ENCODE measurements at regions not wholly inside any gene's neighbourhood (a gene's known extent, or its start where the extent isn't known, plus 50 kb on each side); places are given as distances from the start of the nearest gene placed in this dataset.
A peak's percentile ranks its signal among the peaks of the same experiment; 100 is the strongest.

GRCh38 chr3:72102112-72102616 is 317.2 kb upstream of the PROK2 start:
- DNase-seq (ENCODE audit: low spot score): no peak
- TF ChIP-seq, protein P1, sequence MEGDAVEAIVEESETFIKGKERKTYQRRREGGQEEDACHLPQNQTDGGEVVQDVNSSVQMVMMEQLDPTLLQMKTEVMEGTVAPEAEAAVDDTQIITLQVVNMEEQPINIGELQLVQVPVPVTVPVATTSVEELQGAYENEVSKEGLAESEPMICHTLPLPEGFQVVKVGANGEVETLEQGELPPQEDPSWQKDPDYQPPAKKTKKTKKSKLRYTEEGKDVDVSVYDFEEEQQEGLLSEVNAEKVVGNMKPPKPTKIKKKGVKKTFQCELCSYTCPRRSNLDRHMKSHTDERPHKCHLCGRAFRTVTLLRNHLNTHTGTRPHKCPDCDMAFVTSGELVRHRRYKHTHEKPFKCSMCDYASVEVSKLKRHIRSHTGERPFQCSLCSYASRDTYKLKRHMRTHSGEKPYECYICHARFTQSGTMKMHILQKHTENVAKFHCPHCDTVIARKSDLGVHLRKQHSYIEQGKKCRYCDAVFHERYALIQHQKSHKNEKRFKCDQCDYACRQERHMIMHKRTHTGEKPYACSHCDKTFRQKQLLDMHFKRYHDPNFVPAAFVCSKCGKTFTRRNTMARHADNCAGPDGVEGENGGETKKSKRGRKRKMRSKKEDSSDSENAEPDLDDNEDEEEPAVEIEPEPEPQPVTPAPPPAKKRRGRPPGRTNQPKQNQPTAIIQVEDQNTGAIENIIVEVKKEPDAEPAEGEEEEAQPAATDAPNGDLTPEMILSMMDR (conservative IDR thresholded peaks at IDR 0.05; ENCODE audit: low read depth): no peak
- H3K27ac ChIP-seq: no peak overlapping the region
- ChIA-PET CTCF (interaction anchor here (0.6 kb wide), 1 partner anchor 89 kb away, joined by 3 read pairs; no protein-coding TSS in a partner anchor), POLR2A (ENCODE audit: low non-redundant PET) (no interaction called here)

DNA sequence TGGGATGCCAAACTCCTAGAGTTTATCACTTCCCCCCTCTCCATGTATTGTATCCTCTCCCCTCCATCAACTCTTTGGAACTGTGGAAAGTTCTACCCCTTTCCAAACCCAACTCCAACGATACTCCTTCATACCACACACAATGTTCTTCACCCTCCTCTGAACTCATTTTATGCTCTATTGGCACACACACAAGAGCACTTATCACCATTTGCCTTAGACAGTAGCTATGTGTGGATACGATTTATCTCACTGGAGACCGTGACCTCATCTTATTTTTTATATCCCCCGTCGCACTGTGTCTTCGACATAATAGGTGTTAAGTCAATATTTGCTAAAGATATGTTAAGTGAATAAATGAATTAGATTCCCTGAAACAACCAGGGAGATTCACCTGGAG is 316.5 kb upstream of the PROK2 start:
- ChIA-PET POLR2A (ENCODE audit: low non-redundant PET) (no interaction called here), CTCF (interaction anchor here (0.6 kb wide), 1 partner anchor 88 kb away, joined by 3 read pairs; no protein-coding TSS in a partner anchor)
- H3K27ac ChIP-seq: no peak overlapping the region
- DNase-seq (ENCODE audit: low spot score): no peak
- TF ChIP-seq, protein P1 (conservative IDR thresholded peaks at IDR 0.05; ENCODE audit: low read depth): no peak

GRCh38 chr3:72100601-72101187 is 315.7 kb upstream of the PROK2 start:
- DNase-seq (ENCODE audit: low spot score): peak; percentile 23
- no peak overlapping the region for H3K27ac ChIP-seq
- TF ChIP-seq, protein P1 (conservative IDR thresholded peaks at IDR 0.05; ENCODE audit: low read depth): no peak
- POLR2A ChIA-PET (ENCODE audit: low non-redundant PET): no interaction called here
- CTCF ChIA-PET: no interaction called here

DNA sequence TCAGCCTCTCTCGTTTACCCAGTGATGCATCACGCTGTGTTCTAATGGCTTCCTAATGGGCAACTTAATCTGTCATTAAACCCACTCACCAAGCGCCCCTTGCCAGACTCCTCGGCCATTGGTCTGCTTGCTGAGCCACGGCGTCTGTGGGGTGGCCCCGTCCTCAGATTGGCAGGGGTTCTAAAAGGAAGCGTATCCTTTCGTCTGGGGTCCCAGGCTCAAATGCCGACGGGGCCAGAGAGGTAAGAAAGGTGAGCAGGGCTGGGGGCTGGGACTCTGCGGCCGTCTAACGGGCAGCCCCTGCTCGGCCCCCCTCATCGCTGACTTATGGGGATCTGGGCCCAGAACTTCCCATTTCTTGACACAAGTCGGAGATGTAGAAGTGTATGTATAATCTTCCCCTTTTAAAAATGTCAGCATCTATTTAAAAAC is 315.1 kb upstream of the PROK2 start:
- POLR2A ChIA-PET (ENCODE audit: low non-redundant PET): no interaction called here
- CTCF ChIA-PET: no interaction called here
- H3K27ac ChIP-seq: no peak overlapping the region
- DNase-seq (ENCODE audit: low spot score): no peak
- TF ChIP-seq, protein P1 (conservative IDR thresholded peaks at IDR 0.05; ENCODE audit: low read depth): no peak

DNA sequence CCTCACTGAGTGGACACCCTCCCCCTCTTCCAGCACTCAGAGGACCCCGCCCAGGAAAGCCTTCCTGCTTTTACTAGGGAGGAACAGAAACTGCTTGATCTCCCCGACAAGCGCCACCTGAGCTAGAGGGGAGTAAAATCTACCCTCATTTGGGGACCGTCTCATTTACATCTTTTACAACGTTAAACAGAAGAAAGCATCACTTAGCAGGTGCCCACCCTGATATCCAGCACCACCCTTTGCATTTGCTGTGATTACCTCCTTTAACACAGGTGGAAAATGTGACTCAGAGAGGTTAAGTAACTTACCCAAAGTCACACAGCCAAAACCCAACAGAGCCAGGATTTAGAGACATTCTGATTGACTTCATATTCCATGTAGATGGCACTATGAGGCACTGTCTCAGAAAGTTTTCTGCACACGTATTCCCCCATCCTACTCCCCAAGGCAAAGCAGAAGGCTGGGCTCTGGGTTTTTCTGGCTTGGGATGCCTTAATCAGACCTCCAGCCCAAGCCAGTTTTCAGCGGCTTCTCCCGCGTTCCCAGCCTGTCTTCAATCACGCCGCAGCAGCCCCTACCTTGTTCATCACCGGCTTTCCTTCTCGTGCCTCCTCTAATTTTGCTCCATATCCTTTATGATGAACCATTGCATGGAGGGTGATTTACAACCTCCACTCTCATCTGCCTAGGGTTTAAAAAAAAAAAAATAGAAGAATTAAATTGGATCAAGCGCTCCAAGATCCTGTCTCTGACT is 314.6 kb upstream of the PROK2 start:
- no peak for DNase-seq (ENCODE audit: low spot score)
- CTCF ChIA-PET: no interaction called here
- TF ChIP-seq, protein P1 (conservative IDR thresholded peaks at IDR 0.05; ENCODE audit: low read depth): no peak
- H3K27ac ChIP-seq: no peak overlapping the region
- POLR2A ChIA-PET (ENCODE audit: low non-redundant PET): no interaction called here

DNA sequence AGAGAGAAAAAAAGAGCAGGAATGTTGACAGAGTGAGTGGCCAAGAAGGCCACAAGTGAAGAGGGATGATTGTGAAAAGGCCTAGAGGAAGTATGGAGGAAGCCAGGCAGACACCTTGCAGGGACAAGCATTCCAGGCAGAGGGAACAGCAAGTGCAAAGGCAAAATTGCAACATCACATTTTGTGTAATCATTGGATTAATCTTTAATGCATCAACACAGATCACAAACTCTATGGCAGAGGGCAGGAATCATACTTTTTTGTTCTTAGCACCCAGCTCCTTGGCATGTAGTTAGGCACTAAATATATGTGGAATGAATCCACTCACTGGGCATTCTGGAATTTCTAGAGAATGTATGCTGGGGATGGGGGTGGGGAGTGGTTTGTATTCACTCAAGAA is 312.1 kb upstream of the PROK2 start:
- TF ChIP-seq, protein P1 (conservative IDR thresholded peaks at IDR 0.05; ENCODE audit: low read depth): no peak
- no peak for DNase-seq (ENCODE audit: low spot score)
- ChIA-PET POLR2A (ENCODE audit: low non-redundant PET) (no interaction called here), CTCF (no interaction called here)
- no peak overlapping the region for H3K27ac ChIP-seq
